Sigmoid colon (tissue), 3 donors: ENCODE measurements at regions not wholly inside any gene's neighbourhood (a gene's known extent, or its start where the extent isn't known, plus 50 kb on each side); places are given as distances from the start of the nearest gene placed in this dataset.

ENCODE experiments used
- CTCF ChIP-seq, 4 experiments: fragments of 450-650 bp in 3 of 4; fragments of 200-600 bp in 1 of 4; IDR thresholded peaks; one replicate each; pipeline ENCODE4 v1.5.1; 2016 to 2019; ENCODE audit warnings: antibody characterized with exemption in 4 of 4, mild to moderate bottlenecking in 3 of 4, moderate library complexity in 2 of 4
- POLR2A ChIP-seq, 2 donors: fragments of 450-650 bp; IDR thresholded peaks; one replicate each; pipeline ENCODE4 v1.6.1; 2016; ENCODE audit warnings: antibody characterized with exemption in 2 of 2, mild to moderate bottlenecking in 2 of 2, moderate library complexity in 2 of 2

- no peak for TF ChIP-seq CTCF (IDR thresholded peaks at IDR 0.05)
- no peak for TF ChIP-seq POLR2A (IDR thresholded peaks at IDR 0.05)
Measured at GRCh38 chr20:60956194-60956593, 295.9 kb upstream of the CDH4 start.
